Activated CD8-positive, alpha-beta memory T cell treated with anti-CD3 and anti-CD28 coated beads, Interleukin-2, amount 50 U/mL, for 1 hour (primary cell): ENCODE measurements at regions not wholly inside any gene's neighbourhood (a gene's known extent, or its start where the extent isn't known, plus 50 kb on each side); places are given as distances from the start of the nearest gene placed in this dataset.

Experiments used
- DNase-seq: peaks from one replicate; pipeline ENCODE4 v3.0.0-alpha.2; 2020; ENCODE audit errors: extremely low read depth

- no peak for DNase-seq
Observed at GRCh38 chr1:239677362-239677761, 291.0 kb downstream of the CHRM3 start.

- no peak for DNase-seq
Observed at GRCh38 chr1:239678181-239678580, 291.8 kb downstream of the CHRM3 start.

- no peak for DNase-seq
Observed at GRCh38 chr1:239682046-239682445, 295.7 kb downstream of the CHRM3 start.

- no peak for DNase-seq
Observed at GRCh38 chr1:239682960-239683359, 296.6 kb downstream of the CHRM3 start.

- no peak for DNase-seq
Observed at GRCh38 chr1:239686386-239686785, 300.0 kb downstream of the CHRM3 start.

- DNase-seq: no peak
Observed at GRCh38 chr1:239696317-239696716, 309.9 kb downstream of the CHRM3 start.

- DNase-seq: no peak
Observed at GRCh38 chr1:239700667-239701066, 314.3 kb downstream of the CHRM3 start.

GRCh38 chr1:239703075-239703474 lies 316.7 kb downstream of the CHRM3 start:
- no peak for DNase-seq

GRCh38 chr1:239706245-239706892 lies 320.0 kb downstream of the CHRM3 start:
- DNase-seq: no peak

- no peak for DNase-seq
Observed at GRCh38 chr1:239707615-239708014, 321.2 kb downstream of the CHRM3 start.

GRCh38 chr1:239708622-239709021 lies 322.3 kb downstream of the CHRM3 start:
- DNase-seq: no peak

- no peak for DNase-seq
Observed at GRCh38 chr1:239711768-239712167, 325.4 kb downstream of the CHRM3 start.

GRCh38 chr1:239717097-239717917 lies 330.9 kb downstream of the CHRM3 start:
- DNase-seq: no peak

- no peak for DNase-seq
Observed at GRCh38 chr1:239717918-239718184, 331.5 kb downstream of the CHRM3 start.

GRCh38 chr1:239718571-239718970 lies 332.2 kb downstream of the CHRM3 start:
- no peak for DNase-seq

- no peak for DNase-seq
Observed at GRCh38 chr1:239718997-239719628, 332.7 kb downstream of the CHRM3 start.

- no peak for DNase-seq
Observed at GRCh38 chr1:239719642-239720258, 333.4 kb downstream of the CHRM3 start.

- no peak for DNase-seq
Observed at GRCh38 chr1:239722035-239722434, 335.7 kb downstream of the CHRM3 start.

GRCh38 chr1:239723776-239724367 lies 337.5 kb downstream of the CHRM3 start:
- DNase-seq: no peak

GRCh38 chr1:239725371-239725770 lies 339.0 kb downstream of the CHRM3 start:
- DNase-seq: no peak

- no peak for DNase-seq
Observed at GRCh38 chr1:239725933-239726332, 339.6 kb downstream of the CHRM3 start.

GRCh38 chr1:239730378-239730777 lies 344.0 kb downstream of the CHRM3 start:
- no peak for DNase-seq
